ENCODE measurements at regions not wholly inside any gene's neighbourhood (a gene's known extent, or its start where the extent isn't known, plus 50 kb on each side); places are given as distances from the start of the nearest gene placed in this dataset.

- no peak for DNase-seq (ENCODE audit: low spot score)
- TF ChIP-seq, protein P1, sequence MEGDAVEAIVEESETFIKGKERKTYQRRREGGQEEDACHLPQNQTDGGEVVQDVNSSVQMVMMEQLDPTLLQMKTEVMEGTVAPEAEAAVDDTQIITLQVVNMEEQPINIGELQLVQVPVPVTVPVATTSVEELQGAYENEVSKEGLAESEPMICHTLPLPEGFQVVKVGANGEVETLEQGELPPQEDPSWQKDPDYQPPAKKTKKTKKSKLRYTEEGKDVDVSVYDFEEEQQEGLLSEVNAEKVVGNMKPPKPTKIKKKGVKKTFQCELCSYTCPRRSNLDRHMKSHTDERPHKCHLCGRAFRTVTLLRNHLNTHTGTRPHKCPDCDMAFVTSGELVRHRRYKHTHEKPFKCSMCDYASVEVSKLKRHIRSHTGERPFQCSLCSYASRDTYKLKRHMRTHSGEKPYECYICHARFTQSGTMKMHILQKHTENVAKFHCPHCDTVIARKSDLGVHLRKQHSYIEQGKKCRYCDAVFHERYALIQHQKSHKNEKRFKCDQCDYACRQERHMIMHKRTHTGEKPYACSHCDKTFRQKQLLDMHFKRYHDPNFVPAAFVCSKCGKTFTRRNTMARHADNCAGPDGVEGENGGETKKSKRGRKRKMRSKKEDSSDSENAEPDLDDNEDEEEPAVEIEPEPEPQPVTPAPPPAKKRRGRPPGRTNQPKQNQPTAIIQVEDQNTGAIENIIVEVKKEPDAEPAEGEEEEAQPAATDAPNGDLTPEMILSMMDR (IDR thresholded peaks at IDR 0.05; ENCODE audit: extremely low read depth, insufficient read depth, missing control alignments): no peak
- in situ Hi-C loops (cut with MboI; ENCODE audit: low pct_unique_long_range_greater_than_20kb, low sequenced_read_pairs, unreplicated experiment): no loop called here
Measured at GRCh38 chr3:78076379-78076778, 1036.5 kb downstream of the ROBO2 start.

DNA sequence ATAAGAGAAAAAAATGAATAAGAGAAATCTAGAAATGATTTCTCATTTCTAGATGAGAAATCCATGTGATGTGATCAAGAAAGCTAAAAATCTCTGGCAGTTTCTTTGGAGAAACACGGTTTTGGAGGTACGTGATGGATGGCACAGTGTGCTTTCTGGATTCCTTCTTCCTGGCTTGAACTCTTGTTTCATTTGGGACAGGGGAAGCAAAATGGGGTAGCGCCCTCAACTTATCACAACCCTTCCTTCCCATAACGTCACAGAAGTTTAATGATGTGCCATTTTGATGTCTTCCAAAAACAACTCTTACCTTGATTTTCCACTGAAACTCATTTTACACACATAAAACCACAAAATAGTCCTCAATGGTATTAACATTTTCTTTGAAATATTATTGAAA lies 1037.3 kb downstream of the ROBO2 start:
- DNase-seq (ENCODE audit: low spot score): no peak
- TF ChIP-seq, protein P1 (IDR thresholded peaks at IDR 0.05; ENCODE audit: extremely low read depth, insufficient read depth, missing control alignments): no peak
- in situ Hi-C loops (cut with MboI; ENCODE audit: low pct_unique_long_range_greater_than_20kb, low sequenced_read_pairs, unreplicated experiment): no loop called here

- in situ Hi-C loops (cut with MboI; ENCODE audit: low pct_unique_long_range_greater_than_20kb, low sequenced_read_pairs, unreplicated experiment): no loop called here
Measured at GRCh38 chr3:78077842-78078241, 1037.9 kb downstream of the ROBO2 start.

GRCh38 chr3:78079514-78079913 lies 1039.6 kb downstream of the ROBO2 start:
- TF ChIP-seq, protein P1 (IDR thresholded peaks at IDR 0.05; ENCODE audit: extremely low read depth, insufficient read depth, missing control alignments): no peak
- DNase-seq (ENCODE audit: low spot score): no peak
- in situ Hi-C loops (cut with MboI; ENCODE audit: low pct_unique_long_range_greater_than_20kb, low sequenced_read_pairs, unreplicated experiment): no loop called here

More at GRCh38 chr3:78077842-78078241, 1037.9 kb downstream of the ROBO2 start:
- TF ChIP-seq, protein P1 (IDR thresholded peaks at IDR 0.05; ENCODE audit: extremely low read depth, insufficient read depth, missing control alignments): no peak
- DNase-seq (ENCODE audit: low spot score): no peak

GRCh38 chr3:78086150-78086549 lies 1046.3 kb downstream of the ROBO2 start:
- TF ChIP-seq, protein P1 (IDR thresholded peaks at IDR 0.05; ENCODE audit: extremely low read depth, insufficient read depth, missing control alignments): no peak
- in situ Hi-C loops (cut with MboI; ENCODE audit: low pct_unique_long_range_greater_than_20kb, low sequenced_read_pairs, unreplicated experiment): no loop called here
- no peak for DNase-seq (ENCODE audit: low spot score)

- in situ Hi-C loops (cut with MboI; ENCODE audit: low pct_unique_long_range_greater_than_20kb, low sequenced_read_pairs, unreplicated experiment): no loop called here
- TF ChIP-seq, protein P1 (IDR thresholded peaks at IDR 0.05; ENCODE audit: extremely low read depth, insufficient read depth, missing control alignments): no peak
Measured at GRCh38 chr3:78087134-78087533, 1047.2 kb downstream of the ROBO2 start.

DNA sequence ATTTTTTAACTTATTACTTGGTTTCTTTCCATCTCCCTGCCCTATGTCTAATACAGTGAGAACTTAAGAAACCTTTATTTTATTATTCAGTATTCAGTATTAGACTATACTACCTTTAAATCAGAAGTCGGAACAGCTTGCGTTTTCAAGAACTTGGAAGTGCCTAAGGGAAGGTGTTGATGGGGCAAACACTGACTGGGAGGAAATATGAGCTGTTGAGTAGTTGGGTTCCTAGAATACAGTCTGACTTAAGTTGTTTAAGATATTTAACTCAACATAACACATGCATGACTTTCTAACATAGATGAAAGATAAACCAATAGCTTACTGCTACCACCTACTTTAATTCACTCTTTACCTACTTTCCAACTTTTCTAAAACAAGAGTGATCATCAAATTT lies 1048.1 kb downstream of the ROBO2 start:
- TF ChIP-seq, protein P1 (IDR thresholded peaks at IDR 0.05; ENCODE audit: extremely low read depth, insufficient read depth, missing control alignments): no peak
- in situ Hi-C loops (cut with MboI; ENCODE audit: low pct_unique_long_range_greater_than_20kb, low sequenced_read_pairs, unreplicated experiment): no loop called here

More at GRCh38 chr3:78087134-78087533, 1047.2 kb downstream of the ROBO2 start:
- DNase-seq (ENCODE audit: low spot score): no peak

More for the DNA sequence above, 1048.1 kb downstream of the ROBO2 start:
- no peak for DNase-seq (ENCODE audit: low spot score)
